Liver (tissue), 8 donors: ENCODE measurements at regions not wholly inside any gene's neighbourhood (a gene's known extent, or its start where the extent isn't known, plus 50 kb on each side); places are given as distances from the start of the nearest gene placed in this dataset.

Experiments used
- DNase-seq: peaks from one replicate; pipeline ENCODE4 v3.0.0-alpha.2; 2017; ENCODE audit warnings: low spot score
- H3K27ac ChIP-seq, 2 donors: one replicate each; pipeline ENCODE4 v1.7.0; 2013; ENCODE audit warnings: inconsistent platforms in 2 of 2, low read length in 2 of 2, control low read depth in 1 of 2, low read depth in 1 of 2, mild to moderate bottlenecking in 1 of 2
- H3K27me3 ChIP-seq, 4 donors: one replicate each; pipeline versions ENCODE4 v1.6.1 to v1.7.0; 2013; ENCODE audit warnings: low read length in 3 of 4, inconsistent platforms in 1 of 4, mild to moderate bottlenecking in 1 of 4, moderate library complexity in 1 of 4; ENCODE audit not compliant: control insufficient read depth in 4 of 4, insufficient read depth in 4 of 4
- H3K36me3 ChIP-seq, 4 donors: one replicate each; pipeline versions ENCODE4 v1.6.1 to v1.7.0; 2013; ENCODE audit warnings: low read length in 3 of 4, mild to moderate bottlenecking in 3 of 4, low read depth in 1 of 4, moderate library complexity in 1 of 4; ENCODE audit not compliant: control insufficient read depth in 4 of 4, insufficient read depth in 3 of 4
- H3K4me1 ChIP-seq, 4 donors: one replicate each; pipeline versions ENCODE4 v1.6.1 to v1.7.0; 2013; ENCODE audit warnings: low read length in 3 of 4, mild to moderate bottlenecking in 3 of 4, moderate library complexity in 1 of 4; ENCODE audit not compliant: control insufficient read depth in 4 of 4, insufficient read depth in 4 of 4
- H3K4me3 ChIP-seq, 3 donors: one replicate each; pipeline versions ENCODE4 v1.6.1 to v1.7.0; 2013; ENCODE audit warnings: low read length in 3 of 3, control low read depth in 1 of 3, low read depth in 1 of 3, mild to moderate bottlenecking in 1 of 3
- H3K9ac ChIP-seq, 2 donors: one replicate each; pipeline ENCODE4 v1.7.0; 2013; ENCODE audit warnings: low read length in 2 of 2, mild to moderate bottlenecking in 2 of 2, moderate library complexity in 2 of 2, control low read depth in 1 of 2, low read depth in 1 of 2
- H3K9me3 ChIP-seq, 4 donors: one replicate each; pipeline versions ENCODE4 v1.6.1 to v1.7.0; 2013; ENCODE audit warnings: low read length in 3 of 4; ENCODE audit not compliant: control insufficient read depth in 4 of 4
- ATF3 ChIP-seq: IDR thresholded peaks from 2 replicates; pipeline ENCODE4 v1.6.1; 2016; ENCODE audit warnings: antibody characterized with exemption
- CTCF ChIP-seq: fragments of 150-350 bp; IDR thresholded peaks from 2 replicates; pipeline ENCODE4 v1.5.1; 2017; ENCODE audit warnings: improper control_type of control experiment, low read depth, low read length; ENCODE audit not compliant: missing input control
- EGR1 ChIP-seq, 2 donors: IDR thresholded peaks; 2 replicates each; pipeline ENCODE4 v1.6.1; 2016 to 2018; ENCODE audit warnings: antibody characterized with exemption in 2 of 2, low read depth in 2 of 2
- FOXA1 ChIP-seq: IDR thresholded peaks from 2 replicates; pipeline ENCODE4 v1.6.1; 2016; ENCODE audit warnings: antibody characterized with exemption
- FOXA2 ChIP-seq: IDR thresholded peaks from 2 replicates; pipeline ENCODE4 v1.6.1; 2016; ENCODE audit warnings: antibody characterized with exemption
- GABPA ChIP-seq, 2 donors: IDR thresholded peaks in 1 of 2; conservative IDR thresholded peaks in 1 of 2; 2 replicates each; pipeline ENCODE4 v1.6.1; 2016; ENCODE audit warnings: antibody characterized with exemption in 2 of 2, mild to moderate bottlenecking in 1 of 2, moderate library complexity in 1 of 2
- HNF4A ChIP-seq, 2 donors: conservative IDR thresholded peaks; 2 replicates each; pipeline ENCODE4 v1.6.1; 2016; ENCODE audit warnings: antibody characterized with exemption in 2 of 2, mild to moderate bottlenecking in 2 of 2
- HNF4G ChIP-seq: IDR thresholded peaks from 2 replicates; pipeline ENCODE4 v1.6.1; 2016; ENCODE audit warnings: antibody characterized with exemption
- JUND ChIP-seq, 2 donors: IDR thresholded peaks; 2 replicates each; pipeline ENCODE4 v1.6.1; 2016; ENCODE audit warnings: antibody characterized with exemption in 2 of 2
- MAX ChIP-seq: IDR thresholded peaks from 2 replicates; pipeline ENCODE4 v1.6.1; 2016; ENCODE audit warnings: antibody characterized with exemption
- NR2F2 ChIP-seq: IDR thresholded peaks from 2 replicates; pipeline ENCODE4 v1.6.1; 2016; ENCODE audit warnings: antibody characterized with exemption
- RAD21 ChIP-seq, 2 donors: IDR thresholded peaks; 2 replicates each; pipeline ENCODE4 v1.6.1; 2016; ENCODE audit warnings: antibody characterized with exemption in 2 of 2, mild to moderate bottlenecking in 2 of 2
- REST ChIP-seq: IDR thresholded peaks from 2 replicates; pipeline ENCODE4 v1.6.1; 2016; ENCODE audit warnings: antibody characterized with exemption, mild to moderate bottlenecking
- RXRA ChIP-seq, 2 donors: IDR thresholded peaks; 2 replicates each; pipeline ENCODE4 v1.6.1; 2017 to 2018; ENCODE audit warnings: antibody characterized with exemption in 2 of 2, mild to moderate bottlenecking in 1 of 2
- SP1 ChIP-seq: IDR thresholded peaks from 2 replicates; pipeline ENCODE4 v1.6.1; 2018; ENCODE audit warnings: antibody characterized with exemption, mild to moderate bottlenecking
- TAF1 ChIP-seq: conservative IDR thresholded peaks from 2 replicates; pipeline ENCODE4 v1.6.1; 2016; ENCODE audit warnings: antibody characterized with exemption, mild to moderate bottlenecking
- YY1 ChIP-seq: IDR thresholded peaks from 2 replicates; pipeline ENCODE4 v1.6.1; 2016; ENCODE audit warnings: antibody characterized with exemption, mild to moderate bottlenecking
- ZBTB33 ChIP-seq: IDR thresholded peaks from 2 replicates; pipeline ENCODE4 v1.6.1; 2016; ENCODE audit warnings: antibody characterized with exemption
- WGBS: extraction: QIAGEN DNeasy Blood & Tissue Kit; methylation state at CpG from one replicate; pipeline ENCODE4 v1.1.7; 2013; 5-methylcytosine and 5-hydroxymethylcytosine counted together
- donor health status: healthy.
- donor health status: healthy.
- donor health status: healthy.
- donor health status: healthy.
- donor health status: healthy.

- TF ChIP-seq REST (no peak), MAX (no peak)
Measured at GRCh38 chr3:127368186-127369032, 80.6 kb upstream of the PRR20G start (continued).

- H3K27me3 ChIP-seq = peaks cover 0 to 4% (median 1%) of the 10 kb centered on the region in 4 donors
- 81% methylated on average over 13 of the region's 13 CpGs for whole genome bisulfite sequencing
- DNase-seq = no peak
- no peaks in the 10 kb centered on the region for H3K4me1 ChIP-seq
- no peak overlapping the region for H3K27ac ChIP-seq
- no peak overlapping the region for H3K4me3 ChIP-seq
- no peak overlapping the region for H3K9ac ChIP-seq
- TF ChIP-seq SP1 = no peak
- TF ChIP-seq NR2F2 = no peak
- TF ChIP-seq FOXA2 = no peak
- no peak for TF ChIP-seq JUND (IDR thresholded peaks at IDR 0.05)
- TF ChIP-seq GABPA (IDR thresholded peaks at IDR 0.05 in 1 of 2, conservative IDR thresholded peaks at IDR 0.05 in 1 of 2) = no peak
- H3K9me3 ChIP-seq = no peaks in the 10 kb centered on the region
- no peaks in the 10 kb centered on the region for H3K36me3 ChIP-seq
Measured at GRCh38 chr3:127367593-127367992, 79.7 kb upstream of the PRR20G start.

- Histone ChIP-seq H3K27ac (no peak overlapping the region), H3K4me1 (no peaks in the 10 kb centered on the region), H3K9me3 (no peaks in the 10 kb centered on the region), H3K36me3 (no peaks in the 10 kb centered on the region), H3K27me3 (peaks cover 0 to 4% (median 1%) of the 10 kb centered on the region in 4 donors), H3K4me3 (no peak overlapping the region), H3K9ac (no peak overlapping the region)
- 47% methylated on average over 6 of the region's 6 CpGs for WGBS
- no peak for TF ChIP-seq HNF4G
- TF ChIP-seq JUND (IDR thresholded peaks at IDR 0.05) = no peak
- no peak for TF ChIP-seq SP1
- TF ChIP-seq NR2F2 = no peak
- no peak for TF ChIP-seq FOXA2
- TF ChIP-seq REST = no peak
- no peak for TF ChIP-seq RAD21 (IDR thresholded peaks at IDR 0.05)
- no peak for TF ChIP-seq YY1
- no peak for TF ChIP-seq EGR1 (IDR thresholded peaks at IDR 0.05; ENCODE audit: low read depth in 2 of 2)
- no peak for TF ChIP-seq GABPA (IDR thresholded peaks at IDR 0.05 in 1 of 2, conservative IDR thresholded peaks at IDR 0.05 in 1 of 2)
- TF ChIP-seq CTCF = no peak
- no peak for TF ChIP-seq ATF3
- TF ChIP-seq RXRA (IDR thresholded peaks at IDR 0.05) = no peak
- no peak for TF ChIP-seq HNF4A (conservative IDR thresholded peaks at IDR 0.05)
- no peak for TF ChIP-seq ZBTB33
- TF ChIP-seq TAF1 = no peak
- no peak for TF ChIP-seq MAX
- TF ChIP-seq FOXA1 = no peak
- DNase-seq = no peak
Measured at GRCh38 chr3:127366383-127366782, 78.5 kb upstream of the PRR20G start.
